Brain microvascular endothelial cell (primary cell): ENCODE measurements at regions not wholly inside any gene's neighbourhood (a gene's known extent, or its start where the extent isn't known, plus 50 kb on each side); places are given as distances from the start of the nearest gene placed in this dataset.

Source experiments
- DNase-seq: peaks from one replicate; pipeline ENCODE4 v3.0.0-alpha.2; 2020
- H3K27ac ChIP-seq: fragments of 250-450 bp; sonication (Bioruptor Pico); 2 replicates; pipeline ENCODE4 v1.5.1; 2020; ENCODE audit warnings: mild to moderate bottlenecking, moderate library complexity
- H3K27me3 ChIP-seq: fragments of 250-450 bp; sonication (Bioruptor Pico); replicated peaks from 2 replicates; pipeline ENCODE4 v1.5.1; 2020; ENCODE audit warnings: mild to moderate bottlenecking
- H3K36me3 ChIP-seq: fragments of 250-450 bp; sonication (Bioruptor Pico); replicated peaks from 2 replicates; pipeline ENCODE4 v1.5.1; 2020; ENCODE audit warnings: mild to moderate bottlenecking
- H3K4me3 ChIP-seq: 2 replicates; pipeline ENCODE4 v1.5.1; 2011; ENCODE audit warnings: low read depth, mild to moderate bottlenecking, control low read depth, low read length, moderate library complexity
- CTCF ChIP-seq: IDR thresholded peaks from 2 replicates; pipeline ENCODE4 v1.5.1; 2011; ENCODE audit warnings: low read depth, mild to moderate bottlenecking, moderate library complexity, low read length, control low read depth, inconsistent platforms; ENCODE audit errors: missing control alignments
- in situ Hi-C: cut with HindIII; loops from 2 replicates; pipeline ENCODE4 v1.10.0; 2017; ENCODE audit warnings: low sequenced_read_pairs, low pct_ligation_motif_present

GRCh38 chr22:48370508-48371325 lies 1457.0 kb downstream of the BRD1 start:
- no peak for TF ChIP-seq CTCF
- Histone ChIP-seq H3K27me3 (no peaks in the 10 kb centered on the region), H3K36me3 (no peaks in the 10 kb centered on the region), H3K27ac (no peak overlapping the region), H3K4me3 (no peak overlapping the region)
- DNase-seq: no peak
- in situ Hi-C loops: no loop called here

GRCh38 chr22:48369789-48370507 lies 1457.7 kb downstream of the BRD1 start:
- DNase-seq: no peak
- Histone ChIP-seq H3K27me3 (no peaks in the 10 kb centered on the region), H3K4me3 (no peak overlapping the region), H3K36me3 (no peaks in the 10 kb centered on the region), H3K27ac (no peak overlapping the region)
- in situ Hi-C loops: no loop called here
- no peak for TF ChIP-seq CTCF

- Histone ChIP-seq H3K36me3 (no peaks in the 10 kb centered on the region), H3K4me3 (no peak overlapping the region), H3K27me3 (no peaks in the 10 kb centered on the region), H3K27ac (no peak overlapping the region)
- TF ChIP-seq CTCF: no peak
- DNase-seq: no peak
- in situ Hi-C loops: no loop called here
These were observed 1458.6 kb downstream of the BRD1 start for GRCh38 chr22:48368975-48369525.

- no peak overlapping the region for H3K4me3 ChIP-seq
- no peaks in the 10 kb centered on the region for H3K36me3 ChIP-seq
- H3K27ac ChIP-seq: no peak overlapping the region
- no peak for TF ChIP-seq CTCF
- in situ Hi-C loops: no loop called here
- no peaks in the 10 kb centered on the region for H3K27me3 ChIP-seq
- no peak for DNase-seq
These were observed 1459.9 kb downstream of the BRD1 start for GRCh38 chr22:48367731-48368130.

GRCh38 chr22:48366591-48366990 lies 1461.1 kb downstream of the BRD1 start:
- no peak for DNase-seq
- no peaks in the 10 kb centered on the region for H3K27me3 ChIP-seq
- TF ChIP-seq CTCF: no peak
- in situ Hi-C loops: no loop called here
- H3K4me3 ChIP-seq: no peak overlapping the region
- no peaks in the 10 kb centered on the region for H3K36me3 ChIP-seq
- H3K27ac ChIP-seq: no peak overlapping the region
